Mesendoderm (in vitro differentiated cells): ENCODE measurements at regions not wholly inside any gene's neighbourhood (a gene's known extent, or its start where the extent isn't known, plus 50 kb on each side); places are given as distances from the start of the nearest gene placed in this dataset.

Source experiments
- DNase-seq: peaks from one replicate; pipeline ENCODE4 v3.0.0; 2013
- H2AK5ac ChIP-seq: 2 replicates; pipeline ENCODE4 v1.6.1; 2013; ENCODE audit warnings: low read length, inconsistent platforms
- H2BK120ac ChIP-seq: 2 replicates; pipeline ENCODE4 v1.6.1; 2013; ENCODE audit warnings: low read depth, mild to moderate bottlenecking, low read length, moderate library complexity, mixed read lengths
- H2BK15ac ChIP-seq: replicated peaks from 2 replicates; pipeline ENCODE4 v1.6.1; 2013; ENCODE audit warnings: low read depth, mild to moderate bottlenecking, moderate library complexity
- H2BK5ac ChIP-seq: 2 replicates; pipeline ENCODE4 v1.6.1; 2013; ENCODE audit warnings: low read length, inconsistent platforms
- H3K18ac ChIP-seq: 2 replicates; pipeline ENCODE4 v1.6.1; 2013; ENCODE audit warnings: mild to moderate bottlenecking, low read length, mixed read lengths
- H3K23ac ChIP-seq: one replicate; pipeline ENCODE4 v1.6.1; 2013; ENCODE audit warnings: low read length
- H3K27ac ChIP-seq: 2 replicates; pipeline ENCODE4 v1.5.1; 2013; ENCODE audit warnings: low read depth, mild to moderate bottlenecking, inconsistent platforms, low read length, moderate library complexity
- H3K27me3 ChIP-seq: 2 replicates; pipeline ENCODE4 v1.6.1; 2013; ENCODE audit warnings: low read length, control low read depth, mild to moderate bottlenecking, inconsistent platforms; ENCODE audit not compliant: insufficient read depth, poor library complexity
- H3K36me3 ChIP-seq: 2 replicates; pipeline ENCODE4 v1.6.1; 2013; ENCODE audit warnings: low read length, inconsistent platforms; ENCODE audit not compliant: control insufficient read depth, insufficient read depth
- H3K4ac ChIP-seq: one replicate; pipeline ENCODE4 v1.6.1; 2013; ENCODE audit warnings: low read depth, mild to moderate bottlenecking, low read length, moderate library complexity
- H3K4me1 ChIP-seq: 2 replicates; pipeline ENCODE4 v1.6.1; 2013; ENCODE audit warnings: low read depth, low read length, inconsistent platforms; ENCODE audit not compliant: control insufficient read depth
- H3K4me2 ChIP-seq: 2 replicates; pipeline ENCODE4 v1.6.1; 2013; ENCODE audit warnings: low read length
- H3K4me3 ChIP-seq: 2 replicates; pipeline ENCODE4 v1.5.1; 2013; ENCODE audit warnings: mild to moderate bottlenecking, low read length
- H3K56ac ChIP-seq: one replicate; pipeline ENCODE4 v1.6.1; 2013; ENCODE audit warnings: low read length
- H3K79me1 ChIP-seq: 2 replicates; pipeline ENCODE4 v1.6.1; 2013; ENCODE audit warnings: low read length, inconsistent platforms
- H3K79me2 ChIP-seq: 2 replicates; pipeline ENCODE4 v1.6.1; 2013; ENCODE audit warnings: mild to moderate bottlenecking, low read length; ENCODE audit not compliant: control insufficient read depth, insufficient read depth
- H3K9ac ChIP-seq: 2 replicates; pipeline ENCODE4 v1.6.1; 2013; ENCODE audit warnings: low read length, inconsistent platforms
- H4K5ac ChIP-seq: one replicate; pipeline ENCODE4 v1.6.1; 2013; ENCODE audit warnings: low read length
- H4K8ac ChIP-seq: one replicate; pipeline ENCODE4 v1.6.1; 2013; ENCODE audit warnings: low read depth, mild to moderate bottlenecking, control low read depth, low read length, moderate library complexity
- WGBS: extraction: QIAGEN DNeasy Blood & Tissue Kit; methylation state at CpG from one replicate; pipeline ENCODE4 v1.1.7; 2013; ENCODE audit warnings: low lambda C conversion rate, missing lambda C conversion rate; ENCODE audit not compliant: insufficient coverage; ENCODE audit errors: extremely low coverage; 5-methylcytosine and 5-hydroxymethylcytosine counted together

DNA sequence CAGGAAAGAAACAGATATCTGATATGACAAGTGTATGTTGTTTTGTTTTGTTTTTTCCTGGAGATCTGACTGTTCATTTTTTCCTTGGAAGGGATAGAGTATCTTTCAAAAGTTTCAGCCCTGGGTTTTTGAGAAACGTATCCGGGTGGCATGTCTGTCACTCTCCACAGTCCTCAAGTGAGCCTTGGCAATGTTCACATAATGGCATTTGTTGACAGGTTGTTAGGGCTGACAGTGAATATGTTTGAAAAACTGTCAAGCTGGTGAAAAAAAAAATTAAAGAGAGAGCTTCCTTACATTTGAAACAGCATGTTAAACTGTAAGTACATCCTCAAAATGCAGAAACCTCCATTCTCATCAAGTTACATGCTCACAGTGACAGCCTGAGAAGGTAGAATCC is 113.0 kb upstream of the DYNLRB2 start:
- Histone ChIP-seq H3K18ac (no peak overlapping the region), H3K23ac (no peak overlapping the region), H2AK5ac (no peak overlapping the region), H3K4me2 (no peak overlapping the region), H3K4me3 (no peak overlapping the region), H3K4ac (no peak overlapping the region), H2BK120ac (no peak overlapping the region), H2BK15ac (no peak overlapping the region), H2BK5ac (no peak overlapping the region), H3K79me2 (no peaks in the 10 kb centered on the region), H4K8ac (no peak overlapping the region), H3K4me1 (no peaks in the 10 kb centered on the region), H4K5ac (no peak overlapping the region), H3K9ac (no peak overlapping the region), H3K27me3 (no peaks in the 10 kb centered on the region), H3K79me1 (no peaks in the 10 kb centered on the region), H3K56ac (no peak overlapping the region), H3K27ac (no peak overlapping the region), H3K36me3 (no peaks in the 10 kb centered on the region)
- WGBS = no CpG with 5 or more reads among the region's 2 CpGs
- DNase-seq = no peak

DNA sequence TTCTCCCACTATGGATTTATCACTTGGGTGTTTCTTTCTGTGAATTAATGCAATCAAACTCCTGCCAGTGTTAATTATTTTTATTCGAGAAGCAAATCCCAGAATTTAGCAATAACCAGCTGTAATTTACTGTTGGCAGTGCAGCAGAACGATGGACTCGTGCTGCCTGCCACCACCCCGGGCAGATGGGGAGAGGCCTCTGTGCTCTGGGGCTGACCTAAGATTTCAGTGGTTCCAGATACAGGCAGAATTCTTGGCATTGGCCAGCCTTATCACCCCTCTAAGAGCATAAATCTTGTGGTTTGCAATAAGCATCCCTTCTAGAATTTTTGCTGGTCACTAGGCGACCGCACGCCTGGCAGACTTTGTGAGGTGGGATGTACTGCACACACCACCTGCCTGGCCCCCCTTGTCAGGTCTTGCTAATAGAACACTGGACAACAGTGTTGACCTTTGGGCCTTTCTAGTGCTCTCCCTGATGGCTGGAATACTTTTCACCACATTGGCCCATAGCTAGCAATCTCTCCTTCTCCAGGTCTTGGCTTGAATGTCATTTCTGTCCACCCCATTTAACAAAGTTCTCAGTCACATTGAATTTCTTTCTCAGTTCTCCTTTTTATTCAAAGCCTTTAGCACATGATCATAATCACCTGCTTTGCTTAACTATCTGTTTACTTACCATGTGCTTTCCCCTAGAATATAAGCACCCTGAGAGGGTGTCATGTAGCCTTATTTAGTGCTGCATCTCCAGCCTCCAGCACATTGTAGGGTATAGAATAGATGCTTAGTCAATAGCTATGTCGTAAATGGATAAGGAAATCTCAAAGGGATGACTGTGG is 122.1 kb upstream of the DYNLRB2 start:
- Histone ChIP-seq H3K4me3 (no peak overlapping the region), H3K27ac (no peak overlapping the region), H3K56ac (no peak overlapping the region)

DNA sequence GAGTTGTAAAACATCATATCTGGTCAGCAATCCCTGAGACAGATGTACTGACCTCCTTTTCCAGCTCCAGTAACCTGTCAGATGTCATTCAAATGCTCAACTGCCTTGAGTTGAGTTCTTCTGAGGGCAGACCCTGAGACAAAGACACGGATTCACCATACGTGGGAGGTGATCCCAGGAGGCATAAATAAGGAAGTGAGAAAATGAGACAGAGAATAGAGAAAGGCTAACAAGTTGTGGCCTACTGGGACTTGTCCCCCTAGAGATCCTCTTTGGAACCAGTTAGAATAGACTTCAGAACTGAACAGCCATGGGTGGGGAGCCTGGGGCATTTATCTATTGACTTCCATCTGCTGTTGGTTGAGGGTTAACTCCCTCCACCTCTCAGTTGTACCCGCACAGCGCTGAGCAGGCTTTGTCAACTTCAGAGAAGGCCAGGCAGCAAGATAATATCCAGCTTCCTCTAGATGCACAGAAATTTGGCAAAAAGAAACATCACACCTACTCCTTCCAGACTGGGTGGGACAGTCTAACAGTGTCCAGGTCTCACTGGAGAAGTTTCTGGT is 123.0 kb upstream of the DYNLRB2 start:
- Histone ChIP-seq H2BK15ac (no peak overlapping the region), H3K4me2 (no peak overlapping the region), H3K79me1 (no peaks in the 10 kb centered on the region), H3K23ac (no peak overlapping the region), H3K27me3 (no peaks in the 10 kb centered on the region), H3K36me3 (no peaks in the 10 kb centered on the region), H3K4me3 (no peak overlapping the region), H3K9ac (no peak overlapping the region), H3K4ac (no peak overlapping the region), H3K18ac (no peak overlapping the region), H3K4me1 (no peaks in the 10 kb centered on the region), H3K79me2 (no peaks in the 10 kb centered on the region), H4K5ac (no peak overlapping the region), H2BK120ac (no peak overlapping the region), H2AK5ac (no peak overlapping the region), H2BK5ac (no peak overlapping the region), H3K27ac (no peak overlapping the region), H4K8ac (no peak overlapping the region), H3K56ac (no peak overlapping the region)
- no peak for DNase-seq
- WGBS = no CpG with 5 or more reads among the region's 4 CpGs

More for the DNA sequence above, 122.1 kb upstream of the DYNLRB2 start:
- Histone ChIP-seq H3K27me3 (no peaks in the 10 kb centered on the region), H4K8ac (no peak overlapping the region), H3K79me2 (no peaks in the 10 kb centered on the region), H3K18ac (no peak overlapping the region), H2BK120ac (no peak overlapping the region), H4K5ac (no peak overlapping the region), H3K4me2 (no peak overlapping the region), H3K79me1 (no peaks in the 10 kb centered on the region), H3K36me3 (no peaks in the 10 kb centered on the region), H3K23ac (no peak overlapping the region), H3K9ac (no peak overlapping the region), H2BK5ac (no peak overlapping the region), H2AK5ac (no peak overlapping the region), H3K4ac (no peak overlapping the region), H3K4me1 (no peaks in the 10 kb centered on the region), H2BK15ac (no peak overlapping the region)
- no CpG with 5 or more reads among the region's 8 CpGs for WGBS
- DNase-seq = no peak

DNA sequence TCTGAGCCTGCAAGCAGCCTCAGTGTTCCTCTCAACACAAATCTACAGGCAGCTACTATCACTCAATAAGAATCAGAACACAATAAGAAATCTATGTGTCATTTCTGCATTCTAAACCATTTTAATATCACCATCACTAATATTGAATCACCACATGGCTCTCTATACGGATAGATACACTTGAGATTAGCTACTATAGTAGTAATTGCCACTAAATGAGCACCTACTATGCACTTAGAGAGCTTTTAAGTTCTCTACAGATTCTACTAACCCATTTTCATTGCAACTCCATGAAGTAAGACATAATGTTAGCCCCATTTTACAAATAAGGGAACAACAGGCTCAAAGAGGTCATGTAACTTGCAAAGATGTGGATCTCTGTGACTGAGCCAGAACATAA is 132.8 kb upstream of the DYNLRB2 start:
- Histone ChIP-seq H3K4me2 (no peak overlapping the region), H3K27ac (no peak overlapping the region), H3K9ac (no peak overlapping the region), H3K79me1 (no peaks in the 10 kb centered on the region), H3K56ac (no peak overlapping the region), H3K18ac (no peak overlapping the region), H2AK5ac (no peak overlapping the region), H4K8ac (no peak overlapping the region), H3K4ac (no peak overlapping the region), H3K4me3 (no peak overlapping the region), H3K27me3 (no peaks in the 10 kb centered on the region), H2BK5ac (no peak overlapping the region), H2BK15ac (no peak overlapping the region), H3K23ac (no peak overlapping the region), H2BK120ac (no peak overlapping the region), H4K5ac (no peak overlapping the region), H3K4me1 (no peaks in the 10 kb centered on the region), H3K36me3 (no peaks in the 10 kb centered on the region), H3K79me2 (no peaks in the 10 kb centered on the region)
- WGBS = no CpG with 5 or more reads among the region's 1 CpG
- no peak for DNase-seq

DNA sequence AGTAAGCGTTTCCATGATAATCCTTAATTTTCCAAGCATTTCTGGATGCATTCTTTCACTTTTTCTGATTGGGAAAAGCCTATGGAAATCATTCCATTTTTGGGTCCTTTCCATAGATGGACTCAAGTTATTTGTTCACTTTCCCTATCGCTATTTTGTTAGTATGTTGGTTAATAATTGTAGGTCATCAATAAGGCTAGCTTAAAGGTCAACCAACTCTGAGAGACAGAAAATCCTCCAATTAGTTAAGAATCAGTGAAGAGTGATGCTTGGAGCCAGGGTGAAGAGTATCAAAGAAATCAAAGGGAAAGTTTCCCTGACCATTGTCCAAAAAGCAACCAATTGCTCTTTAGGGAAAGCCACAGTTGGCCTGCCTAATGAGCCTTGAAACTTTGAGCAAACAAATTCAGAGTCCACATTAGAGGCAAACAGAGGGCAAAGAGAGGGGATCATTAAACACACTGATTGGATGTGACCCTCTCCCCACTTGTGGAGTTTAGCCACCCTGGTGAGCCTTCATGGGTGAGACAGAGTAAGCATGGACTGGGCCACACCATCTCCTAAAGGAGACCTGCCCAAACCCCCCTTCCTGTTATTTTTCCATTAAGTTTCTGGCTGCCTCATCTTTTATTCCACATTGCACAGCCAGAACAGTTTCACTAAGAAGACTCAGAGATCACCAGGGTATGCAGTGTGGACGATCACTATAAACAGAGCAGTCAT is 133.4 kb upstream of the DYNLRB2 start:
- no peak overlapping the region for H3K23ac ChIP-seq
- no peaks in the 10 kb centered on the region for H3K36me3 ChIP-seq
- no peak overlapping the region for H3K4me2 ChIP-seq
- H2AK5ac ChIP-seq = no peak overlapping the region
- H4K8ac ChIP-seq = no peak overlapping the region
- H2BK5ac ChIP-seq = no peak overlapping the region
- H3K79me1 ChIP-seq = no peaks in the 10 kb centered on the region
- DNase-seq = no peak
- H3K18ac ChIP-seq = no peak overlapping the region
- no peak overlapping the region for H2BK15ac ChIP-seq
- no peak overlapping the region for H3K4me3 ChIP-seq
- no peak overlapping the region for H3K9ac ChIP-seq
- H3K4me1 ChIP-seq = no peaks in the 10 kb centered on the region
- no peak overlapping the region for H3K27ac ChIP-seq
- no peak overlapping the region for H4K5ac ChIP-seq
- H3K27me3 ChIP-seq = no peaks in the 10 kb centered on the region
- no peaks in the 10 kb centered on the region for H3K79me2 ChIP-seq
- no CpG with 5 or more reads among the region's 3 CpGs for WGBS
- no peak overlapping the region for H3K56ac ChIP-seq
- H2BK120ac ChIP-seq = no peak overlapping the region
- H3K4ac ChIP-seq = no peak overlapping the region
